ENCODE measurements at regions not wholly inside any gene's neighbourhood (a gene's known extent, or its start where the extent isn't known, plus 50 kb on each side); places are given as distances from the start of the nearest gene placed in this dataset.

GRCh38 chr20:46826343-46826984 is 68.2 kb upstream of the EYA2 start:
- TF ChIP-seq EP300 (IDR thresholded peaks at IDR 0.05), result no peak
- TF ChIP-seq POLR2A (IDR thresholded peaks at IDR 0.05; ENCODE audit: low read depth), result no peak
- TF ChIP-seq POLR2AphosphoS5 (IDR thresholded peaks at IDR 0.05), result no peak
- TF ChIP-seq, protein P1, sequence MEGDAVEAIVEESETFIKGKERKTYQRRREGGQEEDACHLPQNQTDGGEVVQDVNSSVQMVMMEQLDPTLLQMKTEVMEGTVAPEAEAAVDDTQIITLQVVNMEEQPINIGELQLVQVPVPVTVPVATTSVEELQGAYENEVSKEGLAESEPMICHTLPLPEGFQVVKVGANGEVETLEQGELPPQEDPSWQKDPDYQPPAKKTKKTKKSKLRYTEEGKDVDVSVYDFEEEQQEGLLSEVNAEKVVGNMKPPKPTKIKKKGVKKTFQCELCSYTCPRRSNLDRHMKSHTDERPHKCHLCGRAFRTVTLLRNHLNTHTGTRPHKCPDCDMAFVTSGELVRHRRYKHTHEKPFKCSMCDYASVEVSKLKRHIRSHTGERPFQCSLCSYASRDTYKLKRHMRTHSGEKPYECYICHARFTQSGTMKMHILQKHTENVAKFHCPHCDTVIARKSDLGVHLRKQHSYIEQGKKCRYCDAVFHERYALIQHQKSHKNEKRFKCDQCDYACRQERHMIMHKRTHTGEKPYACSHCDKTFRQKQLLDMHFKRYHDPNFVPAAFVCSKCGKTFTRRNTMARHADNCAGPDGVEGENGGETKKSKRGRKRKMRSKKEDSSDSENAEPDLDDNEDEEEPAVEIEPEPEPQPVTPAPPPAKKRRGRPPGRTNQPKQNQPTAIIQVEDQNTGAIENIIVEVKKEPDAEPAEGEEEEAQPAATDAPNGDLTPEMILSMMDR (IDR thresholded peaks at IDR 0.05), result no peak
- WGBS, result 72% methylated on average over 3 of the region's 3 CpGs

DNA sequence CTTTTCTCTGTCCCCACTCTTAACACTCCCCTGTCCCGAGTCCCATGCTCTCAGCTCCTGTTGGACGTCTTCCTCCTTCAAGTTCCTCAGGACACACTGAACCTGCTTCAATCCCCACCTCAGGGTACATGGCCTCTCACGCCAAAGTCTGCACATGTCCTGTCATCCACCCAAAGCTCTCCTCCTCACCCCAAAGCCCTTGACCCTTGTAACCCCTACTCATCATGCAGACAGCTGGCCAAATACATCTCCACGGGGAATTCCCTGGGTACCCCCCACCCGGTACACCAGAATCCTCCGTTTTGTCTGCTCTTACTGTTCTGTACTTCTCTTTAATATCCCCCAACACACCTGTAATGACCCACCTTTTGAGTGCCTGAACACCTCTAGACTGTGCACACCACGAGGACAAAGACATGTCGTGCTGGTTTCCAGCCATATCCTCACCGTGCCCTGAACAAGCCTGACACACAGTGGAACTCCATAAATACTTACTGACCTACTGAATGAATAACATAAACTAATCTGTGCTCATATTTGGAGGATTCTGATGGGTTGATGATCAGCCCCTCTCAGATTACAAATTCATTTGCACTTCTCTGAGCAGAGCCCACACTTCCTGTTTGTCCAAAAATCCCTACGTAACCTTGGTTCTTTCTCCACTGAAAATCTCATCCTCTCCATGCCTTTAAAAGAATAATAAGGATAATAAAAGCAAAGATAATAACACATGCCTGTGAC is 66.8 kb upstream of the EYA2 start:
- no peak overlapping the region for H3K27ac ChIP-seq (replicated peaks in 1 of 4)
- no peaks in the 10 kb centered on the region for H3K4me1 ChIP-seq
- 78% methylated on average over 10 of the region's 10 CpGs for WGBS
- peaks cover 0 to 10% (median 0%) of the 10 kb centered on the region in 4 donors for H3K27me3 ChIP-seq
- TF ChIP-seq, protein P1 (IDR thresholded peaks at IDR 0.05), result no peak
- TF ChIP-seq POLR2A (IDR thresholded peaks at IDR 0.05; ENCODE audit: low read depth), result no peak
- TF ChIP-seq EP300 (IDR thresholded peaks at IDR 0.05), result no peak
- no peak for TF ChIP-seq POLR2AphosphoS5 (IDR thresholded peaks at IDR 0.05)
- no peak overlapping the region for H3K4me3 ChIP-seq
- no peak for DNase-seq (ENCODE audit: extremely low spot score)
- intact Hi-C loops (cut with DNase I), result no loop called here
- H3K9me3 ChIP-seq, result peaks cover 0 to 8% (median 4%) of the 10 kb centered on the region in 4 donors
- no peaks in the 10 kb centered on the region for H3K36me3 ChIP-seq

More at GRCh38 chr20:46826343-46826984, 68.2 kb upstream of the EYA2 start:
- H3K4me3 ChIP-seq, result no peak overlapping the region
- DNase-seq (ENCODE audit: extremely low spot score), result no peak
- peaks cover 0 to 8% (median 4%) of the 10 kb centered on the region in 4 donors for H3K9me3 ChIP-seq
- H3K27ac ChIP-seq (replicated peaks in 1 of 4), result no peak overlapping the region
- peaks cover 0 to 10% (median 0%) of the 10 kb centered on the region in 4 donors for H3K27me3 ChIP-seq
- intact Hi-C loops (cut with DNase I), result no loop called here
- no peaks in the 10 kb centered on the region for H3K4me1 ChIP-seq
- no peaks in the 10 kb centered on the region for H3K36me3 ChIP-seq

GRCh38 chr20:46828471-46828870 is 66.2 kb upstream of the EYA2 start:
- Histone ChIP-seq H3K9me3 (peaks cover 0 to 8% (median 4%) of the 10 kb centered on the region in 4 donors), H3K4me3 (no peak overlapping the region), H3K36me3 (no peaks in the 10 kb centered on the region), H3K27ac (replicated peaks in 1 of 4) (no peak overlapping the region), H3K27me3 (peaks cover 0 to 10% (median 0%) of the 10 kb centered on the region in 4 donors), H3K4me1 (no peaks in the 10 kb centered on the region)
- TF ChIP-seq, protein P1 (IDR thresholded peaks at IDR 0.05), result no peak
- TF ChIP-seq POLR2A (IDR thresholded peaks at IDR 0.05; ENCODE audit: low read depth) (no peak), POLR2AphosphoS5 (IDR thresholded peaks at IDR 0.05) (no peak), EP300 (IDR thresholded peaks at IDR 0.05) (no peak)
- 88% methylated on average over 2 of the region's 2 CpGs for WGBS
- no peak for DNase-seq (ENCODE audit: extremely low spot score)
- intact Hi-C loops (cut with DNase I), result no loop called here

DNA sequence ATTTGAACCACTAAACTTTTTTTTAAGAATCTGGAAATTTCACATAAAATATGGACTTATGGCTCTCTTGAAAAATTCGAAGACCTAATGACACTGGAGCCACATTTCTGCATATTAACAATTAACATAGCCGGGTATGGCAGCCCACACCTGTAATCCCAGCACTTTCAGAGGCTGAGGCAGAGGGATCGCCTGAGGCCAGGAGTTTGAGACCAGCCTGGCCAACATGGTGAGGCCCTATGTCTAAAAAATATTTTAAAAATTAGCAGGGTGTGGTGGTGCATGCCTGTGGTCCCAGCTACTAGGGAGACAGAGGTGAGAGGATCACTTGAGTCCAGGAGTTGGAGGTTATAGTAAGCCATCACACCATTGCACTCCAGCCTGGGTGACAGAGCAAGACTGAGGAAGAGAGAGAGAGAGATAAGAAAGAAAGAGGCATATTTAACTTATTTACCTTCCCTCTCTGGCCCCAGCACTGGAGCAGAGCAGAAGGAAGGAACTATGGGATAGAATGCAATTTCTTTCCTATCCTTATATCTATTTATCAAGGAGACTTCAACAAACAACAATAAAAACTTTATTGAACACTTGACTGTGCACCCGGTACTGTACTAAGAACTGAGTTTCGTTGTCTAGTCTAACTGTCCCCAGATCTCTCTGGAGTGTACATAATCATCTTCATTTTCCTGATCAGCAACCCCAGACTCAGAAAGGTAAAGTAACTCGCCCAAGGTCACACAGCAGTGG is 63.6 kb upstream of the EYA2 start:
- 72% methylated on average over 6 of the region's 6 CpGs for WGBS
- Histone ChIP-seq H3K27me3 (peaks cover 0 to 16% (median 0%) of the 10 kb centered on the region in 4 donors), H3K4me3 (no peak overlapping the region), H3K27ac (replicated peaks in 1 of 4) (no peak overlapping the region), H3K36me3 (no peaks in the 10 kb centered on the region), H3K9me3 (no peaks in the 10 kb centered on the region), H3K4me1 (no peaks in the 10 kb centered on the region)
- intact Hi-C loops (cut with DNase I), result no loop called here
- TF ChIP-seq POLR2AphosphoS5 (IDR thresholded peaks at IDR 0.05) (no peak), EP300 (IDR thresholded peaks at IDR 0.05) (no peak), POLR2A (IDR thresholded peaks at IDR 0.05; ENCODE audit: low read depth) (no peak)
- TF ChIP-seq, protein P1 (IDR thresholded peaks at IDR 0.05), result no peak
- DNase-seq (ENCODE audit: extremely low spot score), result no peak
